NCI-H2171 treated with DMSO at 0.1 percent for 48 hours (cell line): ENCODE measurements at regions not wholly inside any gene's neighbourhood (a gene's known extent, or its start where the extent isn't known, plus 50 kb on each side); places are given as distances from the start of the nearest gene placed in this dataset.
"Not testable (repeated sequence)": the region's sequence is repeated elsewhere in the genome, so short reads cannot be mapped to it uniquely, and the experiment has no call there.

ENCODE experiments used
- DNase-seq: peaks from one replicate; lab custom pipeline; 2025; lab: John Stamatoyannopoulos, UW

DNA sequence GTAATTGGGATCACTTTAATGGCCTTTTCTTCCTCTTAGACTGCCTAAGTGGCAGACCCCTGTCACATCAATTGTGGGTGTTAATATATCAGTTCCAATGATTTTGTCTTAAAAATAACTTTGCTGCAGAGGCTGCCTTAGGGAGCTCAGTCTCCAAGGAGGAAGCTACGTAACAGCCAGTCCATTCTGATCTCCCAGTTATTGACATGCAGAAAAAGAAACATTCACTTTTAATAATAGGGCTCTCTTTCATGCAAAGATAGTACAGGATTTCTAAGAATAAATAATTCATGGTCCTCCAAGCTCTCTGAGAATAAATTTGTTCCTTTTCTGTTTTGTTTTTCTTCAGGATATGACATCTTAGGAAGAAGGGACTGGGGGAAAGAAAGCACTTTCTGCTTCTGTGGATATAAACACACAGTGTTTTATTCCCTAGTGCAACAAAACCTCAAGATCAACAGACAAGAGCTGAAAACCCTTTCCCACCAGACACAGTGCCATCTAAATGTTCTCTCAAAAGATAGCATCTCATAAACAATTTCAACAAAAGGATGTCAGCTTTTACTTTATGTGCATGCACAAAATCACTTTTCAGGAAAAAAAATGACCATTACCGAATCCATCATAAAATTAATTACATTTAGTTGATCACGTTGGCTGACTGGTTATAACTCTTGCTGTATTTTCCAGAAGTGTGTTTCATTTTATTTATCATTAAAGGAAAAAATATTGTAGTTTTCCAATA, 372.4 kb upstream of the SLC7A11 start:
- no peak for DNase-seq

DNA sequence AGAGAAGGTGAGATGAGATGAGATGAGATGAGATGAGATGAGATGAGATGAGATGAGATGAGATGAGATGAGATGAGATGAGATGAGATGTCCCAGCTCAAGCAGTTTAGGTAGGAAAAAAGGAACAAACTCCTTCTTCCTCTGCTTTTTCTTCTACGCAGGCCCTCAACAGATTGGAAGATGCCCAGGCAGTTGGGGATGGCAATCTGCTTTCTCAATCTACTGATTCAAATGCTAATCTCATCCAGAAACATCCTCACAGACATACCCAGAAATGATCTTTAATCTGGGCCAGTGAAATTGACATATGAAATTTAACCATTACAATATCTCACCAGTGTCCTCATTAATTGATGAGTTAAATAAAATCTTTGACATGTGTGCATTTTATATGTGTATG, 370.3 kb upstream of the SLC7A11 start:
- DNase-seq = no peak

GRCh38 chr4:138611721-138612120, 369.6 kb upstream of the SLC7A11 start:
- peak; percentile 9 for DNase-seq

DNA sequence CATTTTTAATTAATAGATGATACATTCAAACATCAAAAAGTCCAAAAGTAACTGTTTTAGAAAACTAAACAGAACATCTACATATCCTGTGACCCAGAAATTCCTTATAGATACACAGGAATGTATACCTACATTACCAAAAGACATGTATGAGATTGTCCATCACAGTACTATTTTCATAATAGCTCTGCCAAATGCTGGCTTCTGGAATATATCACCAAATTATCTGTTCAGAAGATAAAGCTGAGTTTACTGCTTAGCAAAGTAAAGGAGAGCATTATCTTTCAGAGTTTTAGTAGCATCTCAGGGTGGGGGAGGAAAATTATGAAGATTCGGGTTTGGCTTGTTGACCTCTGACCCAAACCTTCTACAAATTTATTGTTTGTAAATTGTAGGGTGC, 368.9 kb upstream of the SLC7A11 start:
- DNase-seq = no peak

- DNase-seq = no peak
Measured at GRCh38 chr4:138609943-138610350, 367.8 kb upstream of the SLC7A11 start.

GRCh38 chr4:138604556-138604955, 362.4 kb upstream of the SLC7A11 start:
- no peak for DNase-seq

DNA sequence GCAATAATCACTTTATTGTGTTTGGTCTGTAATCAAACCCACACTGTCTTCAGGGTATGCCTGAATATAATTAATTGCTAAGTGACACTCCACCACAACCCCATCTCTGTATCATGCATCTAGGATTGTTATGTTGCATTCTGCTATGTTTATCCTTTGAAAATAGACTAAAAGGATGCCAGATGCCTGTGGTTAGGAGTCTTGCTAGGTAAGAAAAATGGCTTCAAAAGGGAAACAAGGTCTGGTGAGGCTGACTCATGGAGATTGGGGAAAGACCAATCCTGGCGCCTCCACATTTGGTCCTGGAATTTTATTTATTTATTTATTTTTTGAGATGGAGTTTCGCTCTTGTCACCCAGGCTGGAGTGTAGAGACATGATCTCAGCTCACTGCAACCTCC, 360.5 kb upstream of the SLC7A11 start:
- no peak for DNase-seq

DNA sequence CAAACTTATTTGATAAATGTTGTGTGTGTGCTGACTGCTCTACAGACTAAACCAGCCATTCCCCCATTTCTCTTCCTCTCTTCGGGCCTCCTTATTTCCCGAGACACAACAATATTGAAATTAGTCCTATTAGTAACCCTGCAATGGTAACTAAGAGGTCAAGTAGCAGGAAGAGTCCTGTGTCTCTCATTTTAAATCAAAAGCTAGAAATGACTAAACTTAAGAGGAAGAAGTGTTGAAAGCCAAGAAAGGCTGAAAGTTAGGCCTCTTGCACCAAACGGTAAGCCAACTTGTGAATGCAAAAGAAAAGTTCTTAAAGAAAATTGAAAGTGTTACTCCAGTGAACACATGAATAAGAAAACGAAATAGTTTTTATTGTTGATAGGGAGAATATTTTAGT, 357.8 kb upstream of the SLC7A11 start:
- no peak for DNase-seq

- DNase-seq = no peak
Measured at GRCh38 chr4:138598226-138598625, 356.1 kb upstream of the SLC7A11 start.

DNA sequence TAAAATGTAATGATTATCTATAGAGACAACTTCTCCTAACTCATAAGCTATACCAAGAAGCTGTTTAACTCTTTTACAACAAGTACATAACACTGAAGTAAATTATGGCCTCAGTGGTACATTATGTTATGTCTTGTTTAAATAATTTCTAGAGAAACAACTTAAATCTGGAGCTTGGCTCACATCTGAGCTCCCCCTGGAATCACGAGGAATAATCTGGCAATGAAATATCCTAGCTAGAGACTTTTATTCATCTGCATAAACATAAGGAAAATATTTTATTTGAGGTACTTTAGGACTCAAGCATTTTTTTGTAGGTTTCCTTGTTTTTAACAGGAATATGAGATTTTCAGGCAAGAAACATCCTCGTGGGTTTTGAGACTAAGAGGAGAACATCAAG, 354.7 kb upstream of the SLC7A11 start:
- DNase-seq = no peak

DNA sequence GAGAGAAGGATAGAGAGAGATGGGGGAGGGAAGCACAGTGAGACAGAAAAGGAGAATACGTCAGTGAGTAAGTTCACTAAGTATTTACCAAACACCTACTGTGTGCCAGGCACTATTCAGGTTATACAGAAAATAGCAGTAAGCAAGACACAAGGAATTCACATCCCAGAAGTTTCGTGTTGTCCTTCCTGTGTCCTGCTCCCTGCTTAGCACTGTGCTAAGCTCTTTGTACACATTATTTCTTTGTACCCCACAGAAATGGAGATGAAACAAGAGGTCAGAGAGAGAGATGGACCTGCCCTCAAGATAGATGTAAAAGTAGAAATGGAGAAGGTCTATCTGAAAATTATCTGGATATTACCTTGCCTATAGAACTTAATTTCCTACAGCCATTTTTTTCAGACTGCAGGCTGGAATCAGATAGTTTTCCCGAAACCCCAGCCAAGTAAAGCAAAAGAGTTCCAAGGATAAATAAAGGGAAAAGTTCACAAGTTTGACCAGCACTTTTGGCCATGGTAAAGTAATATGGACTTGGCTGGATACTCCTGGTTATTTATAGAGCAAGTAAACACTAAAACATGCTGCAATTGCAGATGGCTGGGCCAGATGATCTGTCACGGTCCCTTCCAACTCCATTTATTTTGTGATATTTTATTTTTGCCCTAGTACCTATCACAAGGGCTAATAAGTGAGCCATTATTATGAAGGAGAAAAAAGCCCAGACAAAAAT, 353.7 kb upstream of the SLC7A11 start:
- DNase-seq = no peak

- DNase-seq = no peak
Measured at GRCh38 chr4:138595171-138595570, 353.0 kb upstream of the SLC7A11 start.

DNA sequence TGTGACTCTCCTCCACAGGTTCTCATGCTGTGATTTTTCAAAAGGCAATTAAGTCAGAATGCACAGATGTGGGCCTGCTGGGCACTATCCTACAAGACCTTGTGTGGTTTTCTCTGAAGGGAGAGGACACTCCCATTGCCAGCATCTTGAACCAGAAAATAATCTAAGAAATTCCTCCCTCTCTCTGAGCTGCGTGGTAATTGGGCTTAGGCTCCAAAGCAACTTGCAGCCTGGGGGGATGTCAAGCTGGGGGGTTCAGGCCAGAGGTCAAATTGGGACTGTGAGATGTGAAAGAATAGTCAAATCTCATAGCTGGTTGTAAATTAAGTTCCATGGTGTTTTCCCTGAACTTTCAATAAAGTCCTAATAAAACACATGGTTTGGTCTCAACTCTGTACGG, 350.6 kb upstream of the SLC7A11 start:
- no peak for DNase-seq

- DNase-seq = no peak
Measured at GRCh38 chr4:138591808-138592207, 349.7 kb upstream of the SLC7A11 start.

DNA sequence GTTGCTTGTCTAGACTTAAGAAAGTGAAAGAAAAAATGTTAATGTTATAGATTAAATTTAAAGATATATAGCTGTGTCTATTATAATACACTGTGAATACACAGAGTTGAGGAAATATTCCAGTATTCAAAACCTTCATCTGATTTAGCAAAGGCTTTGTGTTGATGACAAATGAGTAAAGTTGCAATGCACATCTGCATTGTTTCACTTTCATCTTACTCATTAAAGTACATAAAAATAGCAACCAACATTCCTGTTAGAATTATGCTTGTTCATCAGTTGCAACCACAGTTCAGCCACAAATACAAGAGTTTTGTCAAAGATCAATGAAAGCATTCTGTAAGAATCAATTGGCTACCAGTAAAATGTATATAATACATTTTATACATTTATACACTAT, 346.4 kb upstream of the SLC7A11 start:
- DNase-seq = no peak

- no peak for DNase-seq
Measured at GRCh38 chr4:138579146-138579545, 337.0 kb upstream of the SLC7A11 start.

DNA sequence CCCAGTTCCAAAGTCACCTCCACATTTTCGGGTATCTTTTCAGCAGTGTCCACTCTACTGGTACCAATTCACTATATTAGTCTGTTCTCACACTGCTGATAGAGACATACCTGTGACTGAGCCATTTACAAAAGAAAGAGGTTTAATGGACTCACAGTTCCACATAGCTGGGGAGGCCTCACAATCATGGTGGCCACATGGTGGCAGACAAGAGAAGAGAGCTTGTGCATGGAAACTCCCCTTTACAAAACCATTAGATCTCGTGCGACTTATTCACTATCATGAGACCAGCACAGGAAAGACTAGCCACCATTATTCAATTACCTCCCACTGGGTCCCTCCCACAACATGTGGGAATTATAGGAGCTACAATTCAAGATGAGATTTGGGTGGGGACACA, 335.7 kb upstream of the SLC7A11 start:
- DNase-seq = not testable (repeated sequence)

GRCh38 chr4:138577145-138577544, 335.0 kb upstream of the SLC7A11 start:
- DNase-seq = no peak

- DNase-seq = no peak
Measured at GRCh38 chr4:138576684-138577083, 334.5 kb upstream of the SLC7A11 start.

DNA sequence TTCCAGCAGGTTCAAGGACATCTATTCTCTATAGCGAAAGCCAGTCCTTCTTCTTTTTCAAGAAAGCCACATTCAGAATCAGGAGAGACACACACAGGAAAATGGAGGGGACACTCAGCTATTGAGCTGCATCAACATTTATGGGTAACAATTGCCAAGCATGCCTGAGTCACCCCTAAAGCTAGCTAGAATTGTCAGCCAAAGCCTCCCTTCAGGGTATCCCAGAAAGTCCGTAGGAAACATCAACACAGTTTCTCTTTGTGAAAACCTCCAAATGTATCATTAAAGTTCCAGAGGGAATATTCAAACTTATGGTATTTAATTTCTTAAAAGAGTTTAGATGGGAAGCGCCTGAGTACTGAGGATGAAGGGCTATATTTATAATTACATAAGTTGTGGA, 331.1 kb upstream of the SLC7A11 start:
- no peak for DNase-seq

DNA sequence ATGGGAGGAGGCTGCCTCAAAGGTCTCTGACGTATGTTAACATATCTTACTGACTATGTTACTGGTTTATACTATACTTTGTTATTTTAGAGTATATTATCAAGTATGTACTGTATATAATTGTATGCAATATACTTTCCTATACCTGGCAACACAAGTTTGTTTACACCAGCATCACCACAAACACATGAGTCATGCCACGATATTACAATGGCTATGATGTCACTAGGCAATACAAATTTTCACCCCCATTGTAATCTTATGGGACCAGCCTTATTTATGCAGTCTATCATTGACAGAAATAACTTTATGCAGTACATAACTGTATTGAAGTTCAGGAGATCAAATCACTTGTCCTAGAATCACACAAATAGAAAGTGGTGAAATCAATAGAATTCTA, 329.9 kb upstream of the SLC7A11 start:
- no peak for DNase-seq

GRCh38 chr4:138567696-138568095, 325.5 kb upstream of the SLC7A11 start:
- no peak for DNase-seq

GRCh38 chr4:138565576-138565975, 323.4 kb upstream of the SLC7A11 start:
- no peak for DNase-seq

DNA sequence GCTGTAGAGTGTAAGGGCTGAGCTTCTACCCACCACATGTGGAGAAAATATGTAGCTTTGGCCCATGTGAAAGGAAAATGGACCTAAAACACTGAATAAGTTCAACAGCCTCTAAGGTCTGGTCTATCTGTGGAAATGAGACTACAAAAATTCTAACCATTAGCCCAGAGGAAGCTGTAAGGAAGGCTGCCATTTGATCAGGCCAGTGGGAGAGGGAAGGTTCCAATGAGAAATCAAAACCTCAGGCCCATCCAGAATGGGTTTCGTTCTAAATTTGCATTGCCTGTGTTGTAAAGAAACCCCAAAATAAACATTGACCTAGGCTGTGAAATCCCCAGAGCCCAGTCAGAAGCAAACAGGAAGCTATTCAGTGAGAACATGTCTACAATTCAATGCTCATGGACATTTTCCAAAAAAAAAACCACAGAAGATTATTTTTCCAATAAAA, 320.4 kb upstream of the SLC7A11 start:
- DNase-seq = no peak
